Kidney (tissue), 13 donors: ENCODE measurements at regions not wholly inside any gene's neighbourhood (a gene's known extent, or its start where the extent isn't known, plus 50 kb on each side); places are given as distances from the start of the nearest gene placed in this dataset.

ENCODE experiments used
- DNase-seq, 5 donors: peaks; one replicate each; pipeline ENCODE4 v3.0.0-alpha.2; 2013 to 2020
- FAIRE-seq: peaks from 2 replicates; lab custom pipeline; 2012; peaks lifted over from hg19 to GRCh38; lab: Jason Lieb, UNC
- H3K27ac ChIP-seq, 2 donors: one replicate each; pipeline ENCODE4 v1.7.0; 2013; ENCODE audit warnings: low read depth in 2 of 2, low read length in 2 of 2, inconsistent platforms in 1 of 2
- H3K27me3 ChIP-seq: one replicate; pipeline ENCODE4 v1.7.1; 2013; ENCODE audit warnings: low read length, inconsistent platforms; ENCODE audit not compliant: control insufficient read depth, insufficient read depth
- H3K36me3 ChIP-seq, 3 donors: one replicate each; pipeline versions ENCODE4 v1.7.0 to v1.7.1; 2013; ENCODE audit warnings: low read length in 3 of 3, control low read depth in 1 of 3, inconsistent platforms in 1 of 3; ENCODE audit not compliant: insufficient read depth in 3 of 3, control insufficient read depth in 2 of 3
- H3K4me1 ChIP-seq, 3 donors: one replicate each; pipeline versions ENCODE4 v1.7.0 to v1.7.1; 2013; ENCODE audit warnings: low read length in 3 of 3, inconsistent platforms in 1 of 3, low read depth in 1 of 3; ENCODE audit not compliant: control insufficient read depth in 2 of 3, insufficient read depth in 2 of 3
- H3K4me3 ChIP-seq, 3 donors: one replicate each; pipeline versions ENCODE4 v1.7.0 to v1.8.1; 2013; ENCODE audit warnings: low read length in 3 of 3, control low read depth in 1 of 3, inconsistent platforms in 1 of 3
- H3K9ac ChIP-seq, 3 donors: one replicate each; pipeline versions ENCODE4 v1.7.0 to v1.7.1; 2013; ENCODE audit warnings: low read length in 3 of 3, control low read depth in 1 of 3, inconsistent platforms in 1 of 3
- H3K9me3 ChIP-seq, 3 donors: one replicate each; pipeline versions ENCODE4 v1.7.0 to v1.7.1; 2013; ENCODE audit warnings: low read length in 3 of 3, control low read depth in 1 of 3, inconsistent platforms in 1 of 3; ENCODE audit not compliant: control insufficient read depth in 2 of 3, insufficient read depth in 1 of 3
- CTCF ChIP-seq: IDR thresholded peaks from 3 replicates; pipeline ENCODE4 v1.5.1; 2012; ENCODE audit warnings: mild to moderate bottlenecking, moderate library complexity, borderline replicate concordance; ENCODE audit not compliant: insufficient read depth; ENCODE audit errors: extremely low read depth
- intact Hi-C: fragments of 100-400 bp; cut with DNase I; formaldehyde crosslinking; loops from one replicate; pipeline ENCODE4 v1.11.1; 2022
- donor health status: control.
- donor health status: control.
- donor health status: control.
- donor health status: control.
- donor health status: control.
- donor health status: DM: yes; HTN: yes; CAD: no.
- donor health status: Normal renal cell carcinoma (clear cell type).

- Histone ChIP-seq H3K4me1 (no peaks in the 10 kb centered on the region), H3K27me3 (no peaks in the 10 kb centered on the region), H3K27ac (no peak overlapping the region), H3K9ac (no peak overlapping the region), H3K4me3 (no peak overlapping the region), H3K9me3 (no peaks in the 10 kb centered on the region), H3K36me3 (no peaks in the 10 kb centered on the region)
- intact Hi-C loops: no loop called here
- FAIRE-seq (no peak), DNase-seq (no peak)
- TF ChIP-seq CTCF: no peak
Measured at GRCh38 chr9:79371301-79371700, 200.5 kb upstream of the TLE4 start.

DNA sequence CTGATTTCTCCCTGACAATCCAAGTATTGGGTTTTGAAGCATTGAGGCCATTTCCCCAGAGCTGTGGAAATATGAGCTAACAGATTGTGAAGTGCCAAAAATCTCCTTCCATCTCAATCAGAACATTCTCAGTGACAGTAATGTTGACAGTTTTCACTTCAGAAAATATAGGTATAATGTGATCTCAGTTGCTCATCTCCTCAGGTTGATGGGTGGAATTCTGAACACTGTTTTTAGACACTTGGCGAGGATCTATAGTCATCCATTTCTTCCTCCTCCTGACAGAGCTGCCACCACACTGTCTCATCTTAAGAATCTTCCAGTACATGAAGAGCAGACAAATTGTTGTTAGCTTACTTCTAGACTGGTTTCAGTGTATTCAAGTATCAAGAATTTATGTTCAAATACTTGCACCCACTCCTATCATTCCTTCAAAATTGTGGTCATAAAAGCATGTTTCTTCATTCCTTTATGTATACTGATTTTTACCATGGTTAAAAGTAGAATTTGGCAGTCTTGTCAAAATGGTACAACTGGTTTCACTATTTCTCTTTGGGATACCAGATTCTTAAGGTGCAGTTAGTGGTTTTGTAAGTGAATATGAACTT is 199.7 kb upstream of the TLE4 start:
- no peak for DNase-seq
- no peak for FAIRE-seq
- no peak for TF ChIP-seq CTCF
- intact Hi-C loops: no loop called here
- no peaks in the 10 kb centered on the region for H3K9me3 ChIP-seq
- no peak overlapping the region for H3K4me3 ChIP-seq
- no peak overlapping the region for H3K9ac ChIP-seq
- no peak overlapping the region for H3K27ac ChIP-seq
- no peaks in the 10 kb centered on the region for H3K4me1 ChIP-seq
- H3K27me3 ChIP-seq: no peaks in the 10 kb centered on the region
- no peaks in the 10 kb centered on the region for H3K36me3 ChIP-seq

- no peak overlapping the region for H3K27ac ChIP-seq
- FAIRE-seq: no peak
- no peak for TF ChIP-seq CTCF
- H3K9me3 ChIP-seq: peaks cover 0 to 3% (median 0%) of the 10 kb centered on the region in 3 donors
- H3K4me3 ChIP-seq: no peak overlapping the region
- intact Hi-C loops: no loop called here
- no peak overlapping the region for H3K9ac ChIP-seq
- no peaks in the 10 kb centered on the region for H3K36me3 ChIP-seq
- no peaks in the 10 kb centered on the region for H3K4me1 ChIP-seq
- DNase-seq: peak in 3 of 5 donors; percentile 12 to 61 (median 54)
- no peaks in the 10 kb centered on the region for H3K27me3 ChIP-seq
Measured at GRCh38 chr9:79377339-79377855, 194.4 kb upstream of the TLE4 start.

DNA sequence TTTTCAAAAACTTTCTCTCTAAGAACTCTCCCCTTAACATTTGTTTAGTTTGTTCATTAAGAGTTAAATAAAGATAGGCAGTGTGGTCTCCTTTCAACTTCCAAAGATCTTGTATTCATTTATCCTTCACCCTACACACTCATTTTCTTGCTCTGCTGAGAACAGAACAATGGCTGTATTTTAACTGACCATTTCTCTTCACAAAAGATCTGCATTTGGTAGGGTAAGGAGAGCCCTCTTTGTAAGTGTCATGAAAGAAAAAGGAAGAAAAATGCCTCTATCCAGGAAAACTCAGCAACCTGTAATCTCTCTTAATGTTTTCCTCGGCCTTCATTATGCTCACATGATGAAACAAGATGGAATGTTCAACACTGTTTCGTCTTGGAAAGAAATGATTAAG is 193.7 kb upstream of the TLE4 start:
- no peak for TF ChIP-seq CTCF
- Histone ChIP-seq H3K36me3 (no peaks in the 10 kb centered on the region), H3K27me3 (no peaks in the 10 kb centered on the region), H3K9me3 (peaks cover 0 to 3% (median 0%) of the 10 kb centered on the region in 3 donors), H3K27ac (no peak overlapping the region), H3K4me3 (no peak overlapping the region), H3K4me1 (no peaks in the 10 kb centered on the region), H3K9ac (no peak overlapping the region)
- intact Hi-C loops: no loop called here
- DNase-seq: no peak
- FAIRE-seq: no peak
